Left ventricle myocardium inferior (tissue), 1 donor: ENCODE measurements at regions not wholly inside any gene's neighbourhood (a gene's known extent, or its start where the extent isn't known, plus 50 kb on each side); places are given as distances from the start of the nearest gene placed in this dataset.

Source experiments
- DNase-seq: peaks from one replicate; pipeline ENCODE4 v3.0.0-alpha.2; 2020
- H3K27ac ChIP-seq: fragments of 200-600 bp; replicated peaks from 2 replicates; pipeline ENCODE4 v1.8.0; 2021
- H3K27me3 ChIP-seq: fragments of 200-600 bp; 2 replicates; pipeline ENCODE4 v1.8.0; 2021; ENCODE audit warnings: low read depth
- H3K36me3 ChIP-seq: fragments of 200-600 bp; 2 replicates; pipeline ENCODE4 v1.8.0; 2021
- H3K4me1 ChIP-seq: fragments of 200-600 bp; 2 replicates; pipeline ENCODE4 v1.8.0; 2021
- H3K4me3 ChIP-seq: fragments of 200-600 bp; 2 replicates; pipeline ENCODE4 v1.8.0; 2021; ENCODE audit warnings: mild to moderate bottlenecking, moderate library complexity
- H3K9me3 ChIP-seq: fragments of 200-600 bp; replicated peaks from 2 replicates; pipeline ENCODE4 v1.8.0; 2021
- CTCF ChIP-seq: fragments of 200-600 bp; IDR thresholded peaks from 2 replicates; pipeline ENCODE4 v1.8.0; 2021; ENCODE audit warnings: antibody characterized with exemption, mild to moderate bottlenecking, borderline replicate concordance
- intact Hi-C: fragments of 100-400 bp; cut with micrococcal nuclease; formaldehyde crosslinking; loops from one replicate; pipeline ENCODE4 v1.11.0; 2022
- donor health status: DM: no; HTN: yes; CAD: no; lungs with severe emphysema.

GRCh38 chr1:238088560-238089290 lies 198.0 kb upstream of the ZP4 start:
- Histone ChIP-seq H3K27me3 (no peaks in the 10 kb centered on the region), H3K4me3 (no peak overlapping the region), H3K4me1 (no peaks in the 10 kb centered on the region), H3K27ac (no peak overlapping the region), H3K9me3 (no peaks in the 10 kb centered on the region), H3K36me3 (no peaks in the 10 kb centered on the region)
- intact Hi-C loops, result no loop called here
- TF ChIP-seq CTCF, result no peak
- DNase-seq, result no peak

GRCh38 chr1:238073991-238074390 lies 183.3 kb upstream of the ZP4 start:
- intact Hi-C loops, result no loop called here

GRCh38 chr1:238071061-238071460 lies 180.3 kb upstream of the ZP4 start:
- no peaks in the 10 kb centered on the region for H3K9me3 ChIP-seq
- H3K4me3 ChIP-seq, result no peak overlapping the region
- H3K36me3 ChIP-seq, result no peaks in the 10 kb centered on the region
- no peaks in the 10 kb centered on the region for H3K27me3 ChIP-seq
- intact Hi-C loops, result no loop called here
- no peak for DNase-seq
- no peak for TF ChIP-seq CTCF
- H3K4me1 ChIP-seq, result no peaks in the 10 kb centered on the region
- H3K27ac ChIP-seq, result no peak overlapping the region

More at GRCh38 chr1:238073991-238074390, 183.3 kb upstream of the ZP4 start:
- peaks cover 4% of the 10 kb centered on the region for H3K9me3 ChIP-seq
- TF ChIP-seq CTCF, result no peak
- H3K4me1 ChIP-seq, result no peaks in the 10 kb centered on the region
- no peaks in the 10 kb centered on the region for H3K27me3 ChIP-seq
- H3K4me3 ChIP-seq, result no peak overlapping the region
- no peak overlapping the region for H3K27ac ChIP-seq
- DNase-seq, result no peak
- H3K36me3 ChIP-seq, result no peaks in the 10 kb centered on the region

GRCh38 chr1:238063454-238063853 lies 172.7 kb upstream of the ZP4 start:
- no peaks in the 10 kb centered on the region for H3K36me3 ChIP-seq
- TF ChIP-seq CTCF, result no peak
- intact Hi-C loops, result no loop called here
- no peak overlapping the region for H3K4me3 ChIP-seq
- H3K9me3 ChIP-seq, result peaks cover 12% of the 10 kb centered on the region
- DNase-seq, result no peak
- H3K4me1 ChIP-seq, result no peaks in the 10 kb centered on the region
- H3K27ac ChIP-seq, result no peak overlapping the region
- H3K27me3 ChIP-seq, result no peaks in the 10 kb centered on the region

GRCh38 chr1:238061967-238062613 lies 171.4 kb upstream of the ZP4 start:
- no peaks in the 10 kb centered on the region for H3K4me1 ChIP-seq
- H3K36me3 ChIP-seq, result no peaks in the 10 kb centered on the region
- no peaks in the 10 kb centered on the region for H3K27me3 ChIP-seq
- peaks cover 22% of the 10 kb centered on the region for H3K9me3 ChIP-seq
- no peak for DNase-seq
- no peak overlapping the region for H3K27ac ChIP-seq
- no peak for TF ChIP-seq CTCF
- intact Hi-C loops, result no loop called here
- H3K4me3 ChIP-seq, result no peak overlapping the region
